ENCODE measurements at regions not wholly inside any gene's neighbourhood (a gene's known extent, or its start where the extent isn't known, plus 50 kb on each side); places are given as distances from the start of the nearest gene placed in this dataset.

GRCh38 chr5:98433673-98434072, 339.8 kb upstream of the RGMB start:
- TF ChIP-seq, protein P1, sequence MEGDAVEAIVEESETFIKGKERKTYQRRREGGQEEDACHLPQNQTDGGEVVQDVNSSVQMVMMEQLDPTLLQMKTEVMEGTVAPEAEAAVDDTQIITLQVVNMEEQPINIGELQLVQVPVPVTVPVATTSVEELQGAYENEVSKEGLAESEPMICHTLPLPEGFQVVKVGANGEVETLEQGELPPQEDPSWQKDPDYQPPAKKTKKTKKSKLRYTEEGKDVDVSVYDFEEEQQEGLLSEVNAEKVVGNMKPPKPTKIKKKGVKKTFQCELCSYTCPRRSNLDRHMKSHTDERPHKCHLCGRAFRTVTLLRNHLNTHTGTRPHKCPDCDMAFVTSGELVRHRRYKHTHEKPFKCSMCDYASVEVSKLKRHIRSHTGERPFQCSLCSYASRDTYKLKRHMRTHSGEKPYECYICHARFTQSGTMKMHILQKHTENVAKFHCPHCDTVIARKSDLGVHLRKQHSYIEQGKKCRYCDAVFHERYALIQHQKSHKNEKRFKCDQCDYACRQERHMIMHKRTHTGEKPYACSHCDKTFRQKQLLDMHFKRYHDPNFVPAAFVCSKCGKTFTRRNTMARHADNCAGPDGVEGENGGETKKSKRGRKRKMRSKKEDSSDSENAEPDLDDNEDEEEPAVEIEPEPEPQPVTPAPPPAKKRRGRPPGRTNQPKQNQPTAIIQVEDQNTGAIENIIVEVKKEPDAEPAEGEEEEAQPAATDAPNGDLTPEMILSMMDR (conservative IDR thresholded peaks at IDR 0.05) = no peak
- TF ChIP-seq ZFX (IDR thresholded peaks at IDR 0.05) = no peak

Measured in C4-2B (cell line).